Colonic mucosa (tissue), 4 donors: ENCODE measurements at regions not wholly inside any gene's neighbourhood (a gene's known extent, or its start where the extent isn't known, plus 50 kb on each side); places are given as distances from the start of the nearest gene placed in this dataset.

Experiments used
- DNase-seq: peaks from one replicate; pipeline ENCODE4 v3.0.0-alpha.2; 2020
- H3K27ac ChIP-seq: fragments of 200-600 bp; one replicate; pipeline ENCODE4 v1.8.0; 2021
- H3K27me3 ChIP-seq: fragments of 200-600 bp; one replicate; pipeline ENCODE4 v1.8.0; 2021
- H3K36me3 ChIP-seq: fragments of 200-600 bp; one replicate; pipeline ENCODE4 v1.8.0; 2021
- H3K4me1 ChIP-seq: fragments of 200-600 bp; one replicate; pipeline ENCODE4 v1.8.0; 2021; ENCODE audit warnings: mild to moderate bottlenecking
- H3K4me3 ChIP-seq: fragments of 200-600 bp; one replicate; pipeline ENCODE4 v1.8.0; 2021
- H3K9ac ChIP-seq, 2 donors: one replicate each; pipeline ENCODE4 v1.7.0; 2013; ENCODE audit warnings: control low read depth in 2 of 2, low read depth in 2 of 2, low read length in 2 of 2
- H3K9me3 ChIP-seq: fragments of 200-600 bp; one replicate; pipeline ENCODE4 v1.8.0; 2021
- CTCF ChIP-seq: fragments of 200-600 bp; IDR thresholded peaks from one replicate; pipeline ENCODE4 v1.8.0; 2022; ENCODE audit warnings: antibody characterized with exemption, mild to moderate bottlenecking
- intact Hi-C: fragments of 100-400 bp; cut with DNase I; formaldehyde crosslinking; loops from one replicate; pipeline ENCODE4 v1.14.1; 2022
- donor health status: healthy.
- donor health status: DM: no; HTN: no; CAD: no.
- donor health status: DM: no; HTN: no; CAD: no.

DNA sequence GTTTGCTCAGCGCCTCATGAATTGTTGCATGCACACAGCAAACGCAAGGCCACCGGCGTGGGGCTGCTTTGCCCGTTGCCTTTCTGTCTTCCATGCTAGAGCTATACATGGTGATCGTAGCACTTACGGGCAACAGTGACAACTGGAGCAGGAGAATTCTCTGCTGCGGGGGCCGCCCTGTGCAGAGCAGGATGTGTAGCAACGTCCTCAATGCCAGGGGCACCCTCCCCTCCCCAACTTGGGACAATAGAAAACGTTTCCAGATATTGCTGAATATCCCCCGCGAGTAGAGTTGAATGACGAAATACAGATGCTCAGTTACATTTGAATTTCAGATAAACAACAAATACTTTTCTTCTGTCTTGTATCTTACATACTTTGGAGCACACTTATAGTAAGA is 198.7 kb downstream of the TFAP2C start:
- Histone ChIP-seq H3K4me3 (no peak overlapping the region), H3K9ac (no peak overlapping the region), H3K4me1 (no peaks in the 10 kb centered on the region), H3K9me3 (no peaks in the 10 kb centered on the region), H3K27ac (no peak overlapping the region), H3K27me3 (no peaks in the 10 kb centered on the region), H3K36me3 (no peaks in the 10 kb centered on the region)
- DNase-seq, result no peak
- intact Hi-C loops, result no loop called here
- no peak for TF ChIP-seq CTCF

GRCh38 chr20:56828402-56828801 is 199.3 kb downstream of the TFAP2C start:
- no peaks in the 10 kb centered on the region for H3K27me3 ChIP-seq
- H3K36me3 ChIP-seq, result no peaks in the 10 kb centered on the region
- no peaks in the 10 kb centered on the region for H3K9me3 ChIP-seq
- no peak for TF ChIP-seq CTCF
- no peak for DNase-seq
- H3K9ac ChIP-seq, result no peak overlapping the region
- no peak overlapping the region for H3K27ac ChIP-seq
- intact Hi-C loops, result no loop called here
- H3K4me1 ChIP-seq, result no peaks in the 10 kb centered on the region
- no peak overlapping the region for H3K4me3 ChIP-seq

DNA sequence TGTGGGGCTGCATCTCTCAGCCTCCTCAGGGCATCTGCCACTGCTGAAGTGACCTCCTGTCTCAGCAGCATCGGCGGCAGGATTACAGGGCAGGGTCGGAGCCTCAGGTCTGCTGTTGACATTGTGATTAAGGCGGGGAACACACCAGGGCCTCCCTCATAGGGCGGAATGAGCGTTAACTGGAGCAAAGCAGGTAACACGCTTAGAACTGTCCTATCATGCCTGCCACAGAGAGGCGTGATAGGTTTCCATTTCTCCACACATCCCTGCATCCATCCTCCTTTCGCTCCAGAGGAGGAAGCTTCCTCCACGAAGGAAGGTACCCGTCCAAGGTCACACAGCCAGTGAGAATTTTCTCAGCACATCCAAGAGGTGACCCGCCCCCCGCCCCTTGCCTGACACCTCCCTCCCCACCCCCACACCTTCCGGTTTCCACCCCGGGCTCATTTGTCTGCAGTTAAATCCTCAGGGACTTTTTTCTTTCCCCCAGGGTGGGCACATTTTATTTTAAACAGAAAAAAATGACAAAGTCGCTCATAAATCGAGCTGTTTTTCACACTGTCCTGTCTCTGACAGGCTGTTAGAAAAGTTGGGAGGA is 200.8 kb downstream of the TFAP2C start:
- Histone ChIP-seq H3K4me1 (no peaks in the 10 kb centered on the region), H3K9ac (no peak overlapping the region), H3K4me3 (no peak overlapping the region), H3K27me3 (no peaks in the 10 kb centered on the region), H3K9me3 (no peaks in the 10 kb centered on the region), H3K27ac (no peak overlapping the region), H3K36me3 (no peaks in the 10 kb centered on the region)
- TF ChIP-seq CTCF, result no peak
- no peak for DNase-seq
- intact Hi-C loops, result no loop called here

- Histone ChIP-seq H3K9ac (no peak overlapping the region), H3K36me3 (no peaks in the 10 kb centered on the region), H3K27ac (no peak overlapping the region), H3K4me1 (no peaks in the 10 kb centered on the region), H3K9me3 (no peaks in the 10 kb centered on the region), H3K4me3 (no peak overlapping the region), H3K27me3 (no peaks in the 10 kb centered on the region)
- no peak for TF ChIP-seq CTCF
- no peak for DNase-seq
- intact Hi-C loops, result no loop called here
Observed at GRCh38 chr20:56831795-56832194, 202.7 kb downstream of the TFAP2C start.

DNA sequence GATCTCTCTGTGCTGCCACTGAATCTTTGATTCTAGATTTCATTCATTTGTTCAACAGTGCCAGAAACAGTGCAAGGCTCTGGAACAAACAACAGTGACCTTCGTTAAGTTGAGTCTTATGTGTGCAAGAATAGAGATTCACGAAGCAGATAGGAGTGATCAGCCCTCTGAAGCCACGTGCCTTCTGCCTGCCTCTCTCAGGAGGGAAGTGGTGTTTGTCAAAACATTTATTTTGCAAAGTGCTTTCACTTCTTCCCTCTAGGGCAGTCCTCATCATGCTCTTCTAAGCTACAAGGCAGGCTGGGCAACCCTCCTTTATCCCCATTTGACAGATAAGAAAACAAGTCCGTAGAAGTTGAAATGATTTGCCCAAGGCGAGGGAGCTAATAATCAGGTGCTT is 204.3 kb downstream of the TFAP2C start:
- H3K4me1 ChIP-seq, result no peaks in the 10 kb centered on the region
- H3K27ac ChIP-seq, result no peak overlapping the region
- H3K4me3 ChIP-seq, result no peak overlapping the region
- no peak for DNase-seq
- H3K36me3 ChIP-seq, result no peaks in the 10 kb centered on the region
- no peak for TF ChIP-seq CTCF
- intact Hi-C loops, result no loop called here
- H3K27me3 ChIP-seq, result no peaks in the 10 kb centered on the region
- H3K9ac ChIP-seq, result no peak overlapping the region
- no peaks in the 10 kb centered on the region for H3K9me3 ChIP-seq
